Activated T-cell treated with anti-CD3 and anti-CD28 coated beads, Interleukin-2, amount 50 U/mL, for 48 hours (primary cell): ENCODE measurements at regions not wholly inside any gene's neighbourhood (a gene's known extent, or its start where the extent isn't known, plus 50 kb on each side); places are given as distances from the start of the nearest gene placed in this dataset.
"Not testable (repeated sequence)": the region's sequence is repeated elsewhere in the genome, so short reads cannot be mapped to it uniquely, and the experiment has no call there.

Source experiments
- DNase-seq, 2 experiments: peaks; one replicate each; pipeline ENCODE4 v3.0.0-alpha.2; 2020

DNA sequence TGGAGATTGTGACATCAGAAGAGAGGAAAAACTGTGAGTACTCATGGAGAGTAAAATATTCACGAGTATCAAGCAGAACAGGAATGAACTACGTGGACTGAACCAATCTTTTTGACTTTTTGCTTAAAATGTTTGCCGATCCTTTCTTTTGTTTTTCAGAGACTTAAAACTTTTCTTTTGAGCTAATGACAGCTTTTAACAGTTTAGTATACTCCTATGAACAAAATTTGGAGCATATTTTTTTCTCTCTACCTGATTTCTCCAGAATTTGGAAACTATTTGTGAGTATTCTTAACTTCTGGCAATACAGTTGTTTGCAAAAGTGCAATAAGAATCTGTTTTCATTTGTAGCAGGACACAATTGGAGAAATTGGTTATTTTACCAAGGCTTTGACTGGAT, 786.3 kb downstream of the SORCS1 start:
- DNase-seq = no peak

DNA sequence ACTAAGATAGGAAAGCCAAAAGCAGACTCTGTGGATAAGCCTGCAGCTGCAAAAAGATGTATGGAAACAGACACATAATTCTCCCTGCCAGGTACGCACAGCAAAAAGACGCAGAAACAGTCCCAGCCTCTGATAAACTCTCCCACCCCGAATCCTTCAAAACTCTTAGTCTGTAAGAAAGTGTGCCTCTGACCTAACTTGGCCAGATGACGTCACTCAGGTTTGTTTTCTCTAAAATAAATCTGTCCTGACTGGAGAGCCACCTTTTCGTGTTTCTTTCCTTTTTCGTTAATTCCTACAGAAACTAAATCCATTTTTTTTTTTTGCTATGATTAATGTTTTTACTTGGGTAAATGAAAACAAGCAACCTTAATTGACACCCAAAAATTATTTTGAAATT, 793.8 kb downstream of the SORCS1 start:
- no peak for DNase-seq

DNA sequence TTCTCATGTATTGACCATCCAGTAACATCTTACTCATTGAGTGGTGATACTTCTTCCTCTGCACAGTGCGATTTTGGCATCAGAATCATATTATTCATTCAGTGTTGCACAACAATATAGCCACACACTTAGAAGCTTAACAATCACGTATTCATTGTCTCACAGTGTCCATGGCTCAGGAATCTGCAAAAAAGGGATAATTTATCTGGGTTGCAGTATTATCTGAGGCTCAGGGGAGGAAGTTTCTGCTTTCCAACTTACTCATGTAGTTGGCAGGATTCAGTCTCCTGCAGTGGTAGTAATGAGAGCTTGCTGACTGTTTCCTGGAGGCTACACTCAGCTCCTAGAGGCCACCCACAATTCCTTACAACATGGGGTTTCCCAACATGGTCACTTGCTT, 803.6 kb downstream of the SORCS1 start:
- DNase-seq = no peak

GRCh38 chr10:106355450-106355849, 809.1 kb downstream of the SORCS1 start:
- DNase-seq = no peak

- DNase-seq = no peak
Measured at GRCh38 chr10:106348933-106349332, 815.6 kb downstream of the SORCS1 start.

GRCh38 chr10:106347547-106347946, 817.0 kb downstream of the SORCS1 start:
- DNase-seq = no peak

GRCh38 chr10:106343539-106343938, 821.0 kb downstream of the SORCS1 start:
- DNase-seq = not testable (repeated sequence)

DNA sequence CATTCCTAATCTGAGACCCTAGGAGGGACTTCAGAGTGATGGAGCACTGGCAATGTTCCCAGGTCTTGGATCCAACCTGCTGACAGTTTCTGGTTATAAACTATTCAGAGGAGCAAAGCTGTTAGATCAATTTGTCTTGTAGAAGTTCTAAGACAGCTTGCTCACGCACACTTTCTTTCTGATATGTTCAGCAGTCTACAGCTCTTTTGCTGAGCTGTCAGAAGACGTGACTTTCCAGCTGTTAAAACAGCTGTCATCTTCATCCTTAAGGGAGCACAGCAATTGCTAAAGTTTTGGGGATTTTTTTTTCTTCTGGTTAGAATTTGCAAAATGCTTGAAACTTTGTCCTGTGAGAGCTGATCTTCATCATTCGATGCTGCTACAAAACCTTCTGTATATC, 823.1 kb downstream of the SORCS1 start:
- no peak for DNase-seq

DNA sequence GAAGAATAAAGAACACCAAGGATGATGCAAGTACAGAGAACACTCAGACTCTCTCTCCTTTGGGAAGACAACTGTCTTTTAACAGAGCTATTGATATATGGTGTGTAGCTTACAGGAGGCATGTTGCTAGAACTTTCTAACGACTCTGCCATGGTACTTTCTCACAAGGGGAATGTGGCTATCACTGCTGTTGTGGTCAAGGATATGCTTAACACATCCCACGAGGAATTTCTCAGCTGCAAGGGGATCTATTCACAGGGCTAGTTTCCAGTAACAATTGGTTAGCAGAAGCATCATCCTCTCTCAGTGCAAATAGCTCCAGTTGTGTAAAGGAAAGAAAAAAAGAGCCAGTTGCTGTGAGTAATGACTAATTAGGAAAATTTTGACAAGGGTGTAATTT, 826.0 kb downstream of the SORCS1 start:
- no peak for DNase-seq

- no peak for DNase-seq
Measured at GRCh38 chr10:106336874-106337273, 827.6 kb downstream of the SORCS1 start.

DNA sequence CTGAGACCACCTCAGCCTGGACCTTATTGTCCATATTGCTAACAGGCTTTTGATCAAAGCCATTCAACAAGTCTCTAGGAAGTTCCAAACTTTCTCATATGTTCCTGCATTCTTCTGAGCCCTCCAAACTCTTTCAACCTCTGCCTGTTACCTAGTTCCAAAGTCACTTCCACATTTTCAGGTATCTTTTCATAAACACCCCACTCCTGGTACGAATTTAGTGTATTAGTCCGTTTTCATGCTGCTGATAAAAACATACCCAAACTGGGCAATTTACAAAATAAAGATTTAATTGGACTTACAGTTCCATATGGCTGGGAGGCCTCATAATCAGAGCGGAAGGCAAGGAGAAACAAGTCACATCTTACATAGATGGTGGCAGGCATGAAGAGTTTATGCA, 836.8 kb downstream of the SORCS1 start:
- no peak for DNase-seq

GRCh38 chr10:106320876-106321275, 843.6 kb downstream of the SORCS1 start:
- no peak for DNase-seq

- no peak for DNase-seq
Measured at GRCh38 chr10:106320078-106320477, 844.4 kb downstream of the SORCS1 start.

DNA sequence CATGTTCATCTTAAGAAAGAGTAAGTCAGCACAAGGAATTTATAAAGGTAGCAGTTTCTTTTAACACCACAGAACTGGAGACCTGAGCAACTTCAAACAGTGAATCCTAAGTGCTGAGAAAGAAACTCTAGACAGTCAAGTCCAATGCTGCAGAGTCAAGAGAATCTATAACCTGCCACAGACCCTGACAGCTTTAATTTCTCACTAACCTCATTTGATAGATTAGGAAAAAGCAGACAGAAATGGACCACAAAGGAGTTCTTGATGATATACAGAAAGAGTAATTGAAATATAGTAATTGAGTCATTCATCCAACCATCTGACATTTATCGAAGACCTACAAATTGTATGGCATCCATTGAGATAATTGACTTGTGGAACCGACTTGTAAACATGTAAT, 847.0 kb downstream of the SORCS1 start:
- DNase-seq = no peak

DNA sequence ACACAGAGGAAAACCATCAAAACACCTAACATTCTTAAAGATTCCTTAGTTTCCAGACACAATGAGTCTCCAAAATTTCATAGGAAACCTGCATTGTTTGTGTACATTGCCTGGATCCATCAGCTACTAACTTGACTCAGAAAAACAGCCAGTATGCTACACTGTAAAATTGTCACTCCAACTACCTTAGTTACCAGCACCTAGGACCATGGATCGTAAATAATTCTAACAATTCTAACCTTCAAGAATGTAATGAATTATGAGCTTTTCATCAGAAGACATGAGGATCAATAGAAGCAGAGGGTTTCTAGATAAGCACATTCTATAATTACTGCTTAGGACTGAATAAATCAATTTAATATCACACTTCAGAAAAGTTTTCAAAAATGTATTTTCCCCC, 851.5 kb downstream of the SORCS1 start:
- DNase-seq = no peak

GRCh38 chr10:106312087-106312486, 852.4 kb downstream of the SORCS1 start:
- DNase-seq = no peak

GRCh38 chr10:106311590-106311989, 852.9 kb downstream of the SORCS1 start:
- no peak for DNase-seq

DNA sequence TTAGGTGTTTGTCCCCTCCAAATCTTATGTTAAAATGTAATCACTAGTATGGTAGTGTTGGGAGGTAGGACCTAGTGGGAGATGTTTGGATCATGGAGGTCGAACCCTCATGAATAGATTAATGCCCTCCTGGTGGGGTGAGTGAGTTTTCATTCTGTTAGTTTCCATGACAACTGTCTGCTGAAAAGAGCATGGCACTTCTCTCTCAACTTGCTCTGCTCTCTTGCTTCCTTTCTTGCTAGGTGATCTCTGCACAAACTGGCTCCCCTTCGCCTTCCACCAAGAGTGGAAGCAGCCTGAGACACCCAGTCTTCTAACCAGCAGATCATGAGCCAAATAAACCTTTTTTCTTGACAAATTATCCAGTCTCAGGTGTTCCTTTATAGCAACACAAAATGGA, 853.9 kb downstream of the SORCS1 start:
- no peak for DNase-seq

- DNase-seq = no peak
Measured at GRCh38 chr10:106309376-106309775, 855.1 kb downstream of the SORCS1 start.

DNA sequence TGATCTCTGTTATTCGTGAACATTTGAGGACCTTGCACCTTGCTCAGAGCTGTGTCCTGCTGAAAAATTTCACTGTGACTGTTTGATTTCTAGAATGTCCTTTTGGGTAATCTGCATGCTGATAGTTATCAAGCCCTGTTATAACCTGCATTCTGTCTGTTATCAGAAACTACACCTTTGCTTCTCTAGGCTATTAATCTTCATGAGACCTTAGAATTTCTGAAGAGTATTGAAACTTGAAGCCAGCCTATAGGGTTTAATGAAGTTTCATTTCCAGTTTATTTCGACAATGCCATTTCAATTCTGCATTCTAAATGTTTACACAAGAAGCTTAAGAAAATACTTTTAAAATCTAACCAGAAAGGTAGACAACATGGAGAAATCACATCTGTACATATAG, 856.2 kb downstream of the SORCS1 start:
- no peak for DNase-seq

DNA sequence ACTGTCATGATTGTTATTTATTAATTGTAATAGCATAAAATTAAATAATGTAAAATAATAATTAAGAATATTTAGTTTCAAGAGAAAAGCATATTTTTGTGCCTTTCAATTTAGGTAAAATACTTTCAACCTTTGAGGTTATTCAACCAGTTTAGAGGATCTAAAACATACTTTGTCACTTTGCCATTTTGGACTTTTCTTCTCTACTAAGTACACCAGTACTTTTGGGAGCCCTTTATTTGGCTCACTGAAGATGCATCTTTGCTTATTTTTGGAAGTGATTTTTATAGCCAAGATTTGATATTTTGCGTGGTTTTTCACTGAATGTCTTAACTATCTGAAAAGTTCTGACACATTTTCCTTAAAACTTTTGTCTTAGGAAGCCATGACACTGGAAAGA, 860.5 kb downstream of the SORCS1 start:
- no peak for DNase-seq

DNA sequence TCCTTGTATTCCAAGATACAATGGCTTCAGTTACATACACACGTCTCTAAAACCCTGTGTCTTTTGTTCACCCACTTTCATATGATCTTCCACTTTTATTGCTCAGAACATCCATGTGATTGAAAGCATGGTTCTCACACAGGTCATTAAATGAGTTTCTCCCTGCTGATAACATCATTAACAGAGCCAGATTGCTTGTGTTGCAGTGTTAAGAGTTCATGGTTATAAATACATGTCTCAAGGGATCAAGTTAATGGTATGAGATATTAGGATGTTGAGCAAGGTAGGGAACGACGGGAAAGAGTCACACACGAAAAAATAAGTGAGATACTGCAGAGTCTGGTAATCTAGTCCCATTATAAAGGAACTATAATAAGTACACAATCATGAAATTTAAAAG, 861.5 kb downstream of the SORCS1 start:
- DNase-seq = no peak

DNA sequence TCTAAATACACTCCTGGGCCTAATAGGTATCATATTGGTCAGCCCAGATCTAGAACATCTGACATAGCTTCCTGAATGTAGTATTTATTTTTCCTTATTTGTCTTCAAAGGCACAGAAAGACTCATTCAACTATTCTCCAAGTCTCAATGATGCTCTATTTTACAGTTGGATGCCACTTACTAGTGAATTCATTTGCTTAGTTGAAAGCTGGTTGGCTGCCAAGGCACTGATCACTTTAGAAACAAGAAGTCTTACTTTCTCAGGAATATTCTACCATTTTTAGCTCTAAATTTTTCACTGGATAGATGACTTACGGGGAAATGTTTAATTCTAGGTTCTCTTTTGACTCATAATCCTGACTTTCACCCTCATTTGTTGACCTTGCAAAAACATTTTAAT, 863.4 kb downstream of the SORCS1 start:
- no peak for DNase-seq

- DNase-seq = no peak
Measured at GRCh38 chr10:106296750-106297392, 867.6 kb downstream of the SORCS1 start.

DNA sequence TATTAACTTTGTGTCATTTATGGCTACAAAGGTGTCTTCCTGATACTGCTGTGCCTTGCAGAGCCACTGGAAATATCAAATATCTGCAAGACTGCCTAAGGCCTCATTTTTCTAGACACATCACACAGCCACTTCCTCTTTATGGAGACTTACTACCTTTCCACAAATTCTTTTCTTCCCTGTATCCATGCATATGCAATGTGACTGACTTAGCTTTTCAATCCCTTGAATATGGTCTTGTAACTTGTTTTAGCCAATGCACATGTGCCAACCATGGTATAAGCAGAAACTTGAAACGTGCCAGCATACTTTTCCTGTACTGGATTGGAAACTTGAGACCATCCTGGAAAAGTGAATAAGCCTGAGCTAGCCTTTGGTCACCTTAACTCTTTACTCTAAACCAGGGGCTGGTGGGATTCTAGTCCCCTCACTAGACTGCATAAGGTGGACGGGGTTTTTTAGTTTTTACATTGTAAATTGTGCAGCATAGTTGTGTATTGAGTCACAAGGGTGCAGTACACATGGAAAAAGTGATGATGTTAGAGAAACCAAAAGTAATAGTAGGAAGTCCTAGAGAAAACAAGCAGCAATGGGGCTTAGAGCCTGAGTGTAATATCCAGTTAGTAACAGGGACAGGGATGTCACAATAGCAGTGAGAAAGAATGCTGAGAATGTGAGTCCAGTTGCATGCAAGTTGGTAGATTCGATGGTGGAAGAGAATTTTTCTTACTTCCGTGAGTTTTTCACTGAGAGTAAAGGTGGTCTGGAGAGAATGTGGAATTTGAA, 879.5 kb downstream of the SORCS1 start:
- no peak for DNase-seq
